WERI-Rb-1 (cell line): ENCODE measurements at regions not wholly inside any gene's neighbourhood (a gene's known extent, or its start where the extent isn't known, plus 50 kb on each side); places are given as distances from the start of the nearest gene placed in this dataset.

Source experiments
- DNase-seq: peaks from one replicate; pipeline ENCODE4 v3.0.0-alpha.2; 2020
- H3K27ac ChIP-seq: fragments of 250-450 bp; sonication (Bioruptor Pico); 2 replicates; pipeline ENCODE4 v1.5.1; 2020; ENCODE audit warnings: mild to moderate bottlenecking, moderate library complexity
- H3K27me3 ChIP-seq: fragments of 250-450 bp; sonication (Bioruptor Pico); 2 replicates; pipeline ENCODE4 v1.5.1; 2021; ENCODE audit warnings: mild to moderate bottlenecking, low read depth, moderate library complexity; ENCODE audit not compliant: insufficient read depth, severe bottlenecking
- H3K36me3 ChIP-seq: fragments of 250-450 bp; sonication (Bioruptor Pico); 2 replicates; pipeline ENCODE4 v1.5.1; 2020; ENCODE audit warnings: mild to moderate bottlenecking, moderate library complexity
- H3K4me3 ChIP-seq: 2 replicates; pipeline ENCODE4 v1.5.1; 2011; ENCODE audit warnings: low read depth, mild to moderate bottlenecking, control low read depth, low read length
- H3K9me3 ChIP-seq: fragments of 250-450 bp; sonication (Bioruptor Pico); 2 replicates; pipeline ENCODE4 v1.5.1; 2021; ENCODE audit warnings: mild to moderate bottlenecking, moderate library complexity; ENCODE audit not compliant: severe bottlenecking
- TF ChIP-seq, protein P1 (sequence below): IDR thresholded peaks from 2 replicates; pipeline ENCODE4 v1.5.1; 2011; ENCODE audit warnings: low read depth, mild to moderate bottlenecking, control low read depth, inconsistent platforms, low read length

DNA sequence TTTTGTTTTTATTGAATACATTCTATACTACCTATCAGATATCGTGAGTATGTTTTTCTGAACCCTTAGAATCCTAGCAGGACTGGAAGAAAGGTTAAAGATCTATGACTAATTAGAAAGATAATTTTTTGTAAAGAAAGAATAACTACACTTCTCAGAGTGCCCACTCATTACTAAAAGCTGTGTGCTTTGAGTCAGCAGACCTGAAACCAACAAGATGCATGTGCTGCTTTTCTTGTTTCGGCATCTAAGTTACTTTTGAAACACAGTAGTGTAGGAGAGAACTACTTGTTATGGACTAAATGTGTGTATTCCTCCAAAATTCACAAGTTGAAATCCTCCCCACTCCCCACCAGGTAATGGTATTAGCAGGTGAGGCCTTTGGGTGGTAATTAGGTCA lies 127.8 kb upstream of the ESRRG start:
- TF ChIP-seq, protein P1, sequence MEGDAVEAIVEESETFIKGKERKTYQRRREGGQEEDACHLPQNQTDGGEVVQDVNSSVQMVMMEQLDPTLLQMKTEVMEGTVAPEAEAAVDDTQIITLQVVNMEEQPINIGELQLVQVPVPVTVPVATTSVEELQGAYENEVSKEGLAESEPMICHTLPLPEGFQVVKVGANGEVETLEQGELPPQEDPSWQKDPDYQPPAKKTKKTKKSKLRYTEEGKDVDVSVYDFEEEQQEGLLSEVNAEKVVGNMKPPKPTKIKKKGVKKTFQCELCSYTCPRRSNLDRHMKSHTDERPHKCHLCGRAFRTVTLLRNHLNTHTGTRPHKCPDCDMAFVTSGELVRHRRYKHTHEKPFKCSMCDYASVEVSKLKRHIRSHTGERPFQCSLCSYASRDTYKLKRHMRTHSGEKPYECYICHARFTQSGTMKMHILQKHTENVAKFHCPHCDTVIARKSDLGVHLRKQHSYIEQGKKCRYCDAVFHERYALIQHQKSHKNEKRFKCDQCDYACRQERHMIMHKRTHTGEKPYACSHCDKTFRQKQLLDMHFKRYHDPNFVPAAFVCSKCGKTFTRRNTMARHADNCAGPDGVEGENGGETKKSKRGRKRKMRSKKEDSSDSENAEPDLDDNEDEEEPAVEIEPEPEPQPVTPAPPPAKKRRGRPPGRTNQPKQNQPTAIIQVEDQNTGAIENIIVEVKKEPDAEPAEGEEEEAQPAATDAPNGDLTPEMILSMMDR: no peak
- no peak for DNase-seq
- Histone ChIP-seq H3K9me3 (peaks cover 3% of the 10 kb centered on the region), H3K4me3 (no peak overlapping the region), H3K27ac (no peak overlapping the region), H3K27me3 (no peaks in the 10 kb centered on the region), H3K36me3 (no peaks in the 10 kb centered on the region)

DNA sequence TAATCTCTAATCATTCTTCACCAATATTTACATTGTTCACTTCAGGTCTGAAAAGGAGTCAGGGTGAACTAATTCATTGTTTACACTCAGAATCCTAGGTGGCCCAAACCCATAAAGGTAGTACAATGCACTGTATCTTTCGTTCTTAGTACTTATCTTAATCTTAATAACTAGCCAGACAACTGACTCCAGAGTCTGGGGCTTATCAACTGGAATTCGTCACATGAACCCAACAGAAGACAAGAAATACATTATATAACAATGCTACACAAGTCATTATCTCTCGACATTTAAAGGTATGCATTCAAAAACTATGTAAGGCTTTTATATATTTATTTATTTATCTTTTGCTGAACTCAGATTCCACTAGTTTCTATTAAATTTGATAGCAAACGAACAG lies 125.9 kb upstream of the ESRRG start:
- Histone ChIP-seq H3K4me3 (no peak overlapping the region), H3K27ac (no peak overlapping the region), H3K9me3 (peaks cover 3% of the 10 kb centered on the region), H3K27me3 (no peaks in the 10 kb centered on the region), H3K36me3 (no peaks in the 10 kb centered on the region)
- DNase-seq: no peak
- TF ChIP-seq, protein P1: no peak

DNA sequence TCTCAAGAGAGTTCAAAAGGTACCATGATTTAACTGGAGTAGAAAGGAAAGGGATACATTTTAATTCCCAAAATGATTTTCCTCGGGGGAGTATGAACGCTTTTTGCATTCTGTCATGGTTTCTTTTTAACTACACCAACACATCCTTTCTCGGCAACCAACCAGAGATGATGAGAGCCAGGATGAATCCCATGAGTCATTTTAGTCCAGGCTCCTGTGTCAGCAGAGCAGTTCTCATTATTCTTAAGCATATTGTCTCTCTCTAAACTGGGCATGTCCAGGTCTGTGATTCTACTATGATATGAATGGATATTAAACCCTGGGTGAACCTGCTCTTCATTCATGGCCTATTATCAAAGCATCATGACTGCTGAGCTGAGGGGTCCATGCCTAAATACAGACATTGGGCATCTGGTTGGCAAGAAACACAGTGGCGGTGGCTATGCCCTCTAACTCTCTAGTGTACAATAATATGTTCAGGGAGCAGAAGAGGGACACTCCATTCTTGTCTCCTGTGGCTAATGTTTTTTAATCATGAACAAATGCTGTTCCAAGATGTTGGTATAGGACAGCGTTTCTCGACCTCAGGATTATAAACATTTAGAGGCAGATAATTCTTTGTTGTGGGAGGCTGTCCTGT lies 124.3 kb upstream of the ESRRG start:
- Histone ChIP-seq H3K9me3 (peaks cover 3% of the 10 kb centered on the region), H3K27ac (no peak overlapping the region), H3K4me3 (no peak overlapping the region), H3K27me3 (no peaks in the 10 kb centered on the region), H3K36me3 (no peaks in the 10 kb centered on the region)
- DNase-seq: no peak
- TF ChIP-seq, protein P1: no peak

DNA sequence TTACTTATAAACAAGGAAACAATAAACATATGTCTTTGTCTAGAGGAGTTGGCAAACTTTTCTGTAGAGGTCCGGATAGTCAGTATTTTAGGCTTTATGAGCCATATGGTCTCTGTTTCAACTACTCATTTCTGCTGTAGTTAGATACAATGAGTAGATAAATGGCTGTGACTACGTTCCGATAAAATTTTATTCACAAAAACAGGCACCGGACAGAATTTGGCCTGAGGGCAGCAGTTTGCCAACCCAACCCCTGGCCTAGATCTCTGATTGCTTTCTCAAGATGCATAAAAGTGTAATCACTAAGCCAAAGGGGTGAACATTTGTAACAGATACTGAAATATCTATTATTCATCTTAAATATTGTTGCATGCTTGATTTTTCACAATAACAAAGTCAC lies 123.1 kb upstream of the ESRRG start:
- Histone ChIP-seq H3K4me3 (no peak overlapping the region), H3K27ac (no peak overlapping the region), H3K27me3 (no peaks in the 10 kb centered on the region), H3K9me3 (peaks cover 3% of the 10 kb centered on the region), H3K36me3 (no peaks in the 10 kb centered on the region)
- TF ChIP-seq, protein P1: no peak
- DNase-seq: no peak

DNA sequence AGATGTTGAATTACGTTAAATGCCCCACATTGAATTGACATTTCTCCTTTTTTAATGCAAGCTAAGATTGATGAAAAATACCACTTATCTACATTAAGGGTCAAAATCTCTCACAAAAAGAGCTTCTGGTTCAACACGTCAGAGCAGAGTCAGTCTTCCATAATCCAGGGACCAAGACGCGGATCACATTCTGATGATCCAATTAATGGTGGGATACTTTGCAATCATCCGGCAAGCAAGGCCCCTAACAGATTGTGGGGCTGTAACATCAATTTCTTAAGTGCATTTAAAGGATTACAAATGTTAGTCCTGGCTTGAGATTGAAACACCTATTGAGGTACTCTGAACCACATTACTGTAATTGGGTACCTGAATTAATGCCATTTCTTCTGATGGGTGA lies 120.2 kb upstream of the ESRRG start:
- DNase-seq: peak; percentile 90
- no peaks in the 10 kb centered on the region for H3K9me3 ChIP-seq
- H3K27ac ChIP-seq: no peak overlapping the region

More for the DNA sequence above, 120.2 kb upstream of the ESRRG start:
- TF ChIP-seq, protein P1: no peak
- H3K36me3 ChIP-seq: no peaks in the 10 kb centered on the region
- no peaks in the 10 kb centered on the region for H3K27me3 ChIP-seq
- H3K4me3 ChIP-seq: no peak overlapping the region
